Left lung (tissue), 4 donors: ENCODE measurements at regions not wholly inside any gene's neighbourhood (a gene's known extent, or its start where the extent isn't known, plus 50 kb on each side); places are given as distances from the start of the nearest gene placed in this dataset.

Experiments
- ATAC-seq: fragments of 200-7000 bp; cut with Tn5 transposase; one replicate; pipeline ENCODE4 v1.9.1; 2020; ENCODE audit warnings: moderate library complexity
- DNase-seq, 4 donors: peaks; one replicate each; pipeline ENCODE4 v3.0.0-alpha.2; 2013 to 2020
- H3K27ac ChIP-seq, 2 donors: fragments of 200-600 bp; sonication (generic) in 1 of 2; one replicate each; pipeline versions ENCODE4 v1.5.0 to v1.8.0; 2020 to 2021
- H3K27me3 ChIP-seq, 2 donors: fragments of 200-600 bp; sonication (generic) in 1 of 2; one replicate each; pipeline versions ENCODE4 v1.5.0 to v1.8.0; 2020 to 2021
- H3K36me3 ChIP-seq, 2 donors: fragments of 200-600 bp; sonication (generic) in 1 of 2; one replicate each; pipeline versions ENCODE4 v1.5.0 to v1.8.0; 2020 to 2021
- H3K4me1 ChIP-seq, 2 donors: fragments of 200-600 bp; one replicate each; pipeline ENCODE4 v1.8.0; 2021
- H3K4me3 ChIP-seq, 2 donors: fragments of 200-600 bp; sonication (generic) in 1 of 2; one replicate each; pipeline versions ENCODE4 v1.5.0 to v1.8.0; 2020 to 2021; ENCODE audit warnings: mild to moderate bottlenecking in 1 of 2
- H3K9me3 ChIP-seq, 2 donors: fragments of 200-600 bp; sonication (generic) in 1 of 2; one replicate each; pipeline versions ENCODE4 v1.5.0 to v1.8.0; 2020 to 2021
- CTCF ChIP-seq, 2 donors: fragments of 200-600 bp; sonication (generic) in 1 of 2; IDR thresholded peaks; one replicate each; pipeline versions ENCODE4 v1.5.0 to v1.8.0; 2021; ENCODE audit warnings: antibody characterized with exemption in 2 of 2
- intact Hi-C, 2 donors: fragments of 100-400 bp; cut with DNase I; formaldehyde crosslinking; loops; one replicate each; pipeline versions ENCODE4 v1.11.2 to v1.14.2; 2022
- donor health status: DM: no; HTN: yes; CAD: no.
- donor health status: DM: no; HTN: no; CAD: no.

- no peak for DNase-seq
- H3K36me3 ChIP-seq: no peaks in the 10 kb centered on the region
- intact Hi-C loops: no loop called here
- no peak for TF ChIP-seq CTCF (IDR thresholded peaks at IDR 0.05)
- peaks cover 74 to 87% of the 10 kb centered on the region in 2 donors for H3K27me3 ChIP-seq
- H3K4me1 ChIP-seq: peaks cover 6 to 9% of the 10 kb centered on the region in 2 donors
- no peak overlapping the region for H3K4me3 ChIP-seq
- no peaks in the 10 kb centered on the region for H3K9me3 ChIP-seq
- ATAC-seq: peak; percentile 10
- no peak overlapping the region for H3K27ac ChIP-seq
Measured at GRCh38 chr14:62117751-62118105, 355.5 kb downstream of the SNAPC1 start.

- ATAC-seq: no peak
- H3K4me3 ChIP-seq: no peak overlapping the region
- no peak overlapping the region for H3K27ac ChIP-seq
- no peaks in the 10 kb centered on the region for H3K9me3 ChIP-seq
- H3K4me1 ChIP-seq: peaks cover 6 to 9% of the 10 kb centered on the region in 2 donors
- intact Hi-C loops: no loop called here
- no peaks in the 10 kb centered on the region for H3K36me3 ChIP-seq
- H3K27me3 ChIP-seq: peaks cover 74 to 90% of the 10 kb centered on the region in 2 donors
- DNase-seq: no peak
- no peak for TF ChIP-seq CTCF (IDR thresholded peaks at IDR 0.05)
Measured at GRCh38 chr14:62118461-62118860, 356.2 kb downstream of the SNAPC1 start.

GRCh38 chr14:62118871-62119270, 356.7 kb downstream of the SNAPC1 start:
- DNase-seq: no peak
- peaks cover 74 to 90% of the 10 kb centered on the region in 2 donors for H3K27me3 ChIP-seq
- no peak for TF ChIP-seq CTCF (IDR thresholded peaks at IDR 0.05)
- H3K4me1 ChIP-seq: peaks cover 6 to 9% of the 10 kb centered on the region in 2 donors
- H3K36me3 ChIP-seq: no peaks in the 10 kb centered on the region
- intact Hi-C loops: no loop called here
- no peak for ATAC-seq
- no peaks in the 10 kb centered on the region for H3K9me3 ChIP-seq
- H3K4me3 ChIP-seq: no peak overlapping the region
- no peak overlapping the region for H3K27ac ChIP-seq

- DNase-seq (no peak), ATAC-seq (no peak)
- Histone ChIP-seq H3K9me3 (no peaks in the 10 kb centered on the region), H3K36me3 (no peaks in the 10 kb centered on the region), H3K27me3 (peaks cover 26 to 53% of the 10 kb centered on the region in 2 donors), H3K4me1 (no peaks in the 10 kb centered on the region), H3K4me3 (no peak overlapping the region), H3K27ac (no peak overlapping the region)
- intact Hi-C loops: loop anchor here in 1 of 2 donors (10.0 kb wide), 2 partner anchors 199 to 669 kb away; no protein-coding TSS in a partner anchor
- TF ChIP-seq CTCF (IDR thresholded peaks at IDR 0.05): no peak
Measured at GRCh38 chr14:62123961-62124360, 361.7 kb downstream of the SNAPC1 start.

- intact Hi-C loops: loop anchor here in 1 of 2 donors (10.0 kb wide), 2 partner anchors 201 to 671 kb away; no protein-coding TSS in a partner anchor
- DNase-seq (no peak), ATAC-seq (no peak)
- no peak for TF ChIP-seq CTCF (IDR thresholded peaks at IDR 0.05)
- H3K4me3 ChIP-seq: no peak overlapping the region
- no peaks in the 10 kb centered on the region for H3K9me3 ChIP-seq
- no peaks in the 10 kb centered on the region for H3K36me3 ChIP-seq
- H3K27ac ChIP-seq: no peak overlapping the region
- H3K4me1 ChIP-seq: no peaks in the 10 kb centered on the region
- H3K27me3 ChIP-seq: peaks cover 9 to 34% of the 10 kb centered on the region in 2 donors
Measured at GRCh38 chr14:62125793-62126192, 363.6 kb downstream of the SNAPC1 start.
